H1 (cell line): ENCODE measurements at regions not wholly inside any gene's neighbourhood (a gene's known extent, or its start where the extent isn't known, plus 50 kb on each side); places are given as distances from the start of the nearest gene placed in this dataset.

Experiments
- CTCF ChIA-PET: fragments of 300-600 bp; sonication (Branson Sonifier 250); formaldehyde crosslinking; loops from one replicate; lab custom pipeline; 2021; ENCODE audit not compliant: partially characterized antibody; lab: Charles Lee
- POLR2A ChIA-PET: fragments of 300-600 bp; sonication (Branson Sonifier 250); formaldehyde crosslinking; loops from one replicate; lab custom pipeline; 2021; ENCODE audit warnings: inconsistent platforms; ENCODE audit not compliant: partially characterized antibody; lab: Charles Lee
- DNase-seq, 2 experiments: peaks; one replicate each; pipeline versions ENCODE4 v3.0.0 to v3.0.0-alpha.2; 2010 to 2022; ENCODE audit warnings: low spot score in 2 of 2, low read depth in 1 of 2, mixed read lengths in 1 of 2
- FAIRE-seq: peaks from 2 replicates; lab custom pipeline; 2011; peaks lifted over from hg19 to GRCh38; lab: Jason Lieb, UNC
- H2AFZ ChIP-seq: 2 replicates; pipeline ENCODE4 v1.8.1; 2012; ENCODE audit warnings: low read length, inconsistent platforms
- H2AK5ac ChIP-seq: 2 replicates; pipeline ENCODE4 v1.6.1; 2013; ENCODE audit warnings: low read depth, low read length
- H2BK120ac ChIP-seq: replicated peaks from 2 replicates; pipeline ENCODE3; 2013; ENCODE audit warnings: low read depth, low read length, inconsistent platforms
- H2BK12ac ChIP-seq: 2 replicates; pipeline ENCODE4 v1.6.1; 2013; ENCODE audit warnings: low read depth, low read length
- H2BK15ac ChIP-seq: 2 replicates; pipeline ENCODE4 v1.6.1; 2013; ENCODE audit warnings: low read length
- H2BK20ac ChIP-seq: 2 replicates; pipeline ENCODE4 v1.6.1; 2013; ENCODE audit warnings: low read length
- H2BK5ac ChIP-seq: 2 replicates; pipeline ENCODE4 v1.6.1; 2013; ENCODE audit warnings: low read depth, low read length
- H3K14ac ChIP-seq: 2 replicates; pipeline ENCODE4 v1.6.1; 2013; ENCODE audit warnings: inconsistent platforms; ENCODE audit not compliant: insufficient read length
- H3K18ac ChIP-seq: 2 replicates; pipeline ENCODE4 v1.6.1; 2013; ENCODE audit warnings: low read length; ENCODE audit errors: extremely low read depth
- H3K23ac ChIP-seq: 2 replicates; pipeline ENCODE4 v1.6.1; 2013; ENCODE audit warnings: inconsistent platforms; ENCODE audit not compliant: insufficient read length
- H3K23me2 ChIP-seq: 2 replicates; pipeline ENCODE4 v1.6.1; 2013; ENCODE audit warnings: low read depth, low read length
- H3K27ac ChIP-seq: 2 replicates; pipeline ENCODE4 v1.6.1; 2011; ENCODE audit warnings: low read depth, low read length, inconsistent platforms
- H3K27me3 ChIP-seq, 4 experiments: replicated peaks in 1 of 4; 1 replicate in 1 of 4; 2 replicates in 3 of 4; pipeline versions ENCODE4 v1.6.1 to v1.8.1; 2011 to 2013; ENCODE audit warnings: low read length in 3 of 4, mild to moderate bottlenecking in 3 of 4, inconsistent platforms in 2 of 4, mixed read lengths in 2 of 4, moderate library complexity in 1 of 4; ENCODE audit not compliant: control insufficient read depth in 3 of 4, insufficient read depth in 3 of 4; ENCODE audit errors: extremely low read depth in 1 of 4
- H3K36me3 ChIP-seq, 4 experiments: 2 replicates each; pipeline versions ENCODE4 v1.6.1 to v1.8.1; 2011 to 2013; ENCODE audit warnings: mild to moderate bottlenecking in 4 of 4, low read length in 3 of 4, moderate library complexity in 2 of 4, control low read depth in 1 of 4, inconsistent platforms in 1 of 4; ENCODE audit not compliant: insufficient read depth in 4 of 4, control insufficient read depth in 2 of 4
- H3K4ac ChIP-seq: replicated peaks from 2 replicates; pipeline ENCODE3; 2013; ENCODE audit warnings: low read length, low read depth, mixed read lengths, inconsistent platforms; ENCODE audit not compliant: insufficient read length
- H3K4me1 ChIP-seq, 4 experiments: replicated peaks in 1 of 4; 1 replicate in 1 of 4; 2 replicates in 3 of 4; pipeline versions ENCODE4 v1.6.1 to v1.8.1; 2011 to 2013; ENCODE audit warnings: low read length in 3 of 4, inconsistent platforms in 2 of 4, mixed read lengths in 1 of 4; ENCODE audit not compliant: insufficient read depth in 4 of 4, control insufficient read depth in 3 of 4
- H3K4me2 ChIP-seq, 2 experiments: 2 replicates each; pipeline versions ENCODE4 v1.6.1 to v1.8.1; 2011 to 2013; ENCODE audit warnings: low read depth in 2 of 2, low read length in 2 of 2, control low read depth in 1 of 2, inconsistent platforms in 1 of 2, mild to moderate bottlenecking in 1 of 2; ENCODE audit not compliant: insufficient read depth in 1 of 2
- H3K4me3 ChIP-seq, 4 experiments: fragments of 200-600, 300-600 bp in 1 of 4; sonication (generic), shearing (Covaris generic), sonication (Bioruptor Twin) in 1 of 4; 2 replicates each; pipeline versions ENCODE4 v1.5.1 to v1.8.1; 2011 to 2016; ENCODE audit warnings: low read length in 4 of 4, low read depth in 3 of 4, control low read depth in 2 of 4, inconsistent platforms in 2 of 4, mild to moderate bottlenecking in 2 of 4, mixed read lengths in 1 of 4, moderate library complexity in 1 of 4; ENCODE audit not compliant: insufficient read depth in 2 of 4; ENCODE audit errors: extremely low read depth in 1 of 4
- H3K56ac ChIP-seq: replicated peaks from 2 replicates; pipeline ENCODE3; 2013; ENCODE audit warnings: low read depth, mild to moderate bottlenecking, mixed read lengths, low read length, inconsistent platforms; ENCODE audit not compliant: insufficient read length
- H3K79me1 ChIP-seq: 2 replicates; pipeline ENCODE4 v1.6.1; 2013; ENCODE audit warnings: low read depth, low read length, control low read depth
- H3K79me2 ChIP-seq, 2 experiments: 2 replicates each; pipeline versions ENCODE4 v1.6.1 to v1.8.1; 2012 to 2013; ENCODE audit warnings: low read length in 2 of 2, mild to moderate bottlenecking in 2 of 2, inconsistent platforms in 1 of 2; ENCODE audit not compliant: insufficient read depth in 2 of 2, control insufficient read depth in 1 of 2
- H3K9ac ChIP-seq, 4 experiments: replicated peaks in 1 of 4; 1 replicate in 1 of 4; 2 replicates in 3 of 4; pipeline versions ENCODE4 v1.6.1 to v1.8.1; 2011 to 2013; ENCODE audit warnings: low read depth in 3 of 4, low read length in 3 of 4, control low read depth in 2 of 4, mild to moderate bottlenecking in 2 of 4, moderate library complexity in 2 of 4, inconsistent platforms in 1 of 4; ENCODE audit errors: extremely low read depth in 1 of 4
- H3K9me3 ChIP-seq, 2 experiments: 2 replicates each; pipeline versions ENCODE4 v1.6.1 to v1.8.1; 2012 to 2013; ENCODE audit warnings: mild to moderate bottlenecking in 2 of 2, moderate library complexity in 2 of 2, control low read depth in 1 of 2, inconsistent platforms in 1 of 2, low read depth in 1 of 2, low read length in 1 of 2, mixed read lengths in 1 of 2; ENCODE audit not compliant: insufficient read depth in 2 of 2
- H4K20me1 ChIP-seq, 2 experiments: replicated peaks in 1 of 2; 2 replicates each; pipeline versions ENCODE3 to v1.8.1; 2011 to 2013; ENCODE audit warnings: inconsistent platforms in 2 of 2, low read length in 2 of 2, mild to moderate bottlenecking in 1 of 2; ENCODE audit not compliant: insufficient read depth in 2 of 2, control insufficient read depth in 1 of 2
- H4K5ac ChIP-seq: 2 replicates; pipeline ENCODE4 v1.6.1; 2013; ENCODE audit warnings: low read length, low read depth, mixed read lengths, inconsistent platforms; ENCODE audit not compliant: insufficient read length
- H4K8ac ChIP-seq: 2 replicates; pipeline ENCODE4 v1.8.0; 2013; ENCODE audit warnings: mild to moderate bottlenecking, moderate library complexity, low read length, inconsistent platforms; ENCODE audit not compliant: insufficient read depth; ENCODE audit errors: extremely low read depth
- H4K91ac ChIP-seq: replicated peaks from 2 replicates; pipeline ENCODE3; 2013; ENCODE audit warnings: low read length, mixed read lengths, inconsistent platforms; ENCODE audit not compliant: insufficient read length
- BCL11A ChIP-seq, 2 experiments: IDR thresholded peaks; one replicate each; pipeline ENCODE4 v1.6.1; 2011; ENCODE audit warnings: low read depth in 2 of 2, low read length in 2 of 2, mild to moderate bottlenecking in 2 of 2
- CBX8 ChIP-seq: fragments of 300-800, 300-1000 bp; sonication (generic); IDR thresholded peaks from 2 replicates; pipeline ENCODE4 v1.7.1; 2016; ENCODE audit warnings: low read depth, low read length, borderline replicate concordance
- EZH2 ChIP-seq: fragments of 200-600 bp; sonication (generic); IDR thresholded peaks from 2 replicates; pipeline ENCODE4 v1.7.1; 2012; ENCODE audit warnings: low read depth, mild to moderate bottlenecking, moderate library complexity, low read length, inconsistent platforms; ENCODE audit not compliant: severe bottlenecking
- GTF2F1 ChIP-seq: IDR thresholded peaks from 2 replicates; pipeline ENCODE4 v1.6.1; 2012; ENCODE audit warnings: low read depth, low read length, improper control_type of control experiment, borderline replicate concordance
- HDAC6 ChIP-seq: IDR thresholded peaks from one replicate; pipeline ENCODE4 v1.7.1; 2012; ENCODE audit warnings: low read depth, mild to moderate bottlenecking, inconsistent platforms, low read length, moderate library complexity
- KDM1A ChIP-seq: fragments of 200-600, 300-600 bp; sonication (generic); IDR thresholded peaks from 2 replicates; pipeline ENCODE4 v1.7.1; 2016; ENCODE audit warnings: mild to moderate bottlenecking, low read length, borderline replicate concordance
- KDM4A ChIP-seq: IDR thresholded peaks from one replicate; pipeline ENCODE4 v1.7.1; 2012; ENCODE audit warnings: low read depth, mild to moderate bottlenecking, moderate library complexity, low read length, inconsistent platforms; ENCODE audit not compliant: severe bottlenecking
- MAX ChIP-seq: IDR thresholded peaks from 2 replicates; pipeline ENCODE4 v1.6.1; 2012; ENCODE audit warnings: inconsistent platforms
- POU5F1 ChIP-seq: IDR thresholded peaks from 2 replicates; pipeline ENCODE4 v1.6.1; 2011; ENCODE audit warnings: low read depth, mild to moderate bottlenecking, low read length, moderate library complexity
- SIN3A ChIP-seq, 2 experiments: IDR thresholded peaks in 1 of 2; conservative IDR thresholded peaks in 1 of 2; 2 replicates each; pipeline ENCODE4 v1.6.1; 2011 to 2012; ENCODE audit warnings: low read length in 2 of 2, improper control_type of control experiment in 1 of 2, low read depth in 1 of 2, mild to moderate bottlenecking in 1 of 2
- SP1 ChIP-seq: IDR thresholded peaks from 2 replicates; pipeline ENCODE4 v1.6.1; 2011; ENCODE audit warnings: low read depth, low read length
- SP2 ChIP-seq: IDR thresholded peaks from 2 replicates; pipeline ENCODE4 v1.6.1; 2012; ENCODE audit warnings: mild to moderate bottlenecking, low read length, inconsistent platforms
- TAF1 ChIP-seq: IDR thresholded peaks from 2 replicates; pipeline ENCODE4 v1.6.1; 2011; ENCODE audit warnings: mild to moderate bottlenecking, low read depth, low read length
- TAF7 ChIP-seq: optimal IDR thresholded peaks from 2 replicates; pipeline ENCODE3; 2011; ENCODE audit warnings: low read depth, mild to moderate bottlenecking, inconsistent platforms, low read length, moderate library complexity, borderline replicate concordance
- TBP ChIP-seq: IDR thresholded peaks from 2 replicates; pipeline ENCODE4 v1.6.1; 2011; ENCODE audit warnings: low read depth, low read length, improper control_type of control experiment
- WGBS, 2 experiments: shearing (Covaris generic) in 1 of 2; methylation state at CpG; one replicate each; pipeline versions ENCODE4 v1.1.6 to v1.1.7; 2013 to 2015; ENCODE audit warnings: low lambda C conversion rate in 2 of 2, mixed read lengths in 2 of 2, inconsistent platforms in 1 of 2, low coverage in 1 of 2, missing lambda C conversion rate in 1 of 2; ENCODE audit not compliant: insufficient replicate concordance in 2 of 2, insufficient coverage in 1 of 2, insufficient read length in 1 of 2; ENCODE audit errors: extremely low coverage in 1 of 2, missing lambda C conversion rate in 1 of 2; 5-methylcytosine and 5-hydroxymethylcytosine counted together

DNA sequence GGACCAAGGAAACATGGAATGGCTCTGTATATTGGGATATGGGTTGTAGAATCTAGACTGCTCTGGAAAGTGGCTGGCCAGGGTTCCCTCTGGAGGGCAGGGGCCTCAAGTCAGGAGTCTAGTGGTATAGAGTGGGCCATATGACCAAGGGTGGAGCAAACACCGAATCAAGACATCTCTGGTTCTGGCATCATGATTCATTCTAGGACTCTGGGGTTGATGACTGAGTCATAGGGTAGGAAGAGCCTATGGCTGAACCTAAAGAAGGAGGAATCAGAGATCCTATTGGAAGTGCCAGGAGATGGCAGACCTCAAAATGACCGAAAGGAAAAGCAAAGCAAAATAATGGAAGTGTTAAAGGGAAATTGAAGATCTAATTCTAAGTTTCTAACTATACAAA lies 356.4 kb upstream of the PRICKLE1 start:
- ChIA-PET CTCF (no interaction called here), POLR2A (no interaction called here)
- Histone ChIP-seq H2BK20ac (no peak overlapping the region), H3K79me2 (no peaks in the 10 kb centered on the region), H3K79me1 (no peaks in the 10 kb centered on the region), H3K27me3 (no peaks in the 10 kb centered on the region), H3K56ac (no peak overlapping the region), H3K36me3 (no peaks in the 10 kb centered on the region), H2AFZ (no peak overlapping the region), H2BK5ac (no peak overlapping the region), H4K20me1 (no peaks in the 10 kb centered on the region), H3K4me2 (no peak overlapping the region), H3K4me1 (no peaks in the 10 kb centered on the region), H3K9ac (no peak overlapping the region), H4K8ac (no peak overlapping the region), H3K27ac (no peak overlapping the region), H3K4me3 (no peak overlapping the region), H4K91ac (no peak overlapping the region), H3K18ac (no peak overlapping the region), H4K5ac (no peak overlapping the region), H3K23me2 (no peaks in the 10 kb centered on the region), H2AK5ac (no peak overlapping the region), H2BK15ac (no peak overlapping the region), H2BK12ac (no peak overlapping the region), H3K9me3 (no peaks in the 10 kb centered on the region), H3K14ac (no peak overlapping the region), H3K23ac (no peak overlapping the region), H2BK120ac (no peak overlapping the region), H3K4ac (no peak overlapping the region)
- no peak for DNase-seq
- 92% methylated on average over 2 of the region's 2 CpGs; no CpG with 5 or more reads in 1 of the 2 experiments for WGBS, 2 experiments
- FAIRE-seq = no peak
- TF ChIP-seq TAF1 (no peak), KDM4A (no peak), TAF7 (no peak), TBP (no peak), EZH2 (no peak), SIN3A (conservative IDR thresholded peaks at IDR 0.05 in 1 of 2, IDR thresholded peaks at IDR 0.05 in 1 of 2; ENCODE audit: low read depth in 1 of 2, low read length in 2 of 2) (no peak), HDAC6 (no peak), MAX (no peak), GTF2F1 (no peak), SP1 (no peak), CBX8 (no peak), BCL11A (IDR thresholded peaks at IDR 0.05; ENCODE audit: low read depth in 2 of 2, low read length in 2 of 2) (no peak), POU5F1 (no peak), SP2 (no peak), KDM1A (no peak)
